ENCODE measurements at regions not wholly inside any gene's neighbourhood (a gene's known extent, or its start where the extent isn't known, plus 50 kb on each side); places are given as distances from the start of the nearest gene placed in this dataset.

- Histone ChIP-seq H2BK5ac (ENCODE audit: low read depth, low read length) (no peak overlapping the region), H3K4me3 (ENCODE audit: extremely low read depth in 1 of 4, insufficient read depth in 2 of 4, low read depth in 3 of 4, low read length in 4 of 4) (no peak overlapping the region), H3K23me2 (ENCODE audit: low read depth, low read length) (peaks cover 5% of the 10 kb centered on the region; the same call in 1 of the 2 replicates), H3K36me3 (ENCODE audit: control insufficient read depth in 2 of 4, insufficient read depth in 4 of 4, low read length in 3 of 4) (no peaks in the 10 kb centered on the region), H2BK120ac (replicated peaks; ENCODE audit: low read depth, low read length) (no peak overlapping the region), H3K9ac (replicated peaks in 1 of 4; ENCODE audit: extremely low read depth in 1 of 4, low read depth in 3 of 4, low read length in 3 of 4) (no peak overlapping the region), H2AFZ (ENCODE audit: low read length) (no peak overlapping the region), H3K4me2 (ENCODE audit: insufficient read depth in 1 of 2, low read depth in 2 of 2, low read length in 2 of 2) (no peak overlapping the region), H3K27me3 (replicated peaks in 1 of 4; ENCODE audit: control insufficient read depth in 3 of 4, extremely low read depth in 1 of 4, insufficient read depth in 3 of 4, low read length in 3 of 4) (peaks cover 0 to 14% (median 9%) of the 10 kb centered on the region in 4 experiments; a peak in 5 of 7 replicates), H4K8ac (ENCODE audit: extremely low read depth, insufficient read depth, low read length) (no peak overlapping the region), H3K23ac (ENCODE audit: insufficient read length) (no peak overlapping the region), H3K79me1 (ENCODE audit: low read depth, low read length) (no peaks in the 10 kb centered on the region), H2BK20ac (ENCODE audit: low read length) (no peak overlapping the region), H2BK12ac (ENCODE audit: low read depth, low read length) (no peak overlapping the region), H3K27ac (ENCODE audit: low read depth, low read length) (no peak overlapping the region), H4K5ac (ENCODE audit: insufficient read length, low read depth, low read length) (no peak overlapping the region), H2BK15ac (ENCODE audit: low read length) (no peak overlapping the region), H3K14ac (ENCODE audit: insufficient read length) (no peak overlapping the region), H3K4me1 (replicated peaks in 1 of 4; ENCODE audit: control insufficient read depth in 3 of 4, insufficient read depth in 4 of 4, low read length in 3 of 4) (no peaks in the 10 kb centered on the region; a peak in 1 of 7 replicates), H2AK5ac (ENCODE audit: low read depth, low read length) (no peak overlapping the region), H3K79me2 (ENCODE audit: control insufficient read depth in 1 of 2, insufficient read depth in 2 of 2, low read length in 2 of 2) (no peaks in the 10 kb centered on the region), H3K4ac (replicated peaks; ENCODE audit: insufficient read length, low read depth, low read length) (no peak overlapping the region), H3K18ac (ENCODE audit: extremely low read depth, low read length) (no peak overlapping the region), H3K9me3 (ENCODE audit: insufficient read depth in 2 of 2, low read depth in 1 of 2, low read length in 1 of 2) (no peaks in the 10 kb centered on the region), H4K20me1 (replicated peaks in 1 of 2; ENCODE audit: control insufficient read depth in 1 of 2, insufficient read depth in 2 of 2, low read length in 2 of 2) (no peaks in the 10 kb centered on the region), H3K56ac (replicated peaks; ENCODE audit: insufficient read length, low read depth, low read length) (no peak overlapping the region), H4K91ac (replicated peaks; ENCODE audit: insufficient read length, low read length) (no peak overlapping the region)
- no peak for DNase-seq (ENCODE audit: low read depth in 1 of 2, low spot score in 2 of 2)
- ChIA-PET CTCF (ENCODE audit: partially characterized antibody) (no interaction called here), POLR2A (ENCODE audit: partially characterized antibody) (no interaction called here)
- WGBS, 2 experiments (ENCODE audit: extremely low coverage in 1 of 2, insufficient coverage in 1 of 2, insufficient read length in 1 of 2, insufficient replicate concordance in 2 of 2, low coverage in 1 of 2, low lambda C conversion rate in 2 of 2, missing lambda C conversion rate in 1 of 2): 100% methylated on average over 1 of the region's 1 CpG; no CpG with 5 or more reads in 1 of the 2 experiments
- no peak for FAIRE-seq
- TF ChIP-seq EGR1 (IDR thresholded peaks at IDR 0.05; ENCODE audit: borderline replicate concordance, low read depth, low read length): no peak
- TF ChIP-seq CBX5 (IDR thresholded peaks at IDR 0.05; ENCODE audit: low read depth, low read length): no peak
- TF ChIP-seq TCF12 (IDR thresholded peaks at IDR 0.05; ENCODE audit: low read depth, low read length): no peak
- TF ChIP-seq EP300 (IDR thresholded peaks at IDR 0.05; ENCODE audit: borderline replicate concordance in 1 of 2, low read depth in 2 of 2, low read length in 2 of 2): no peak
- TF ChIP-seq BRCA1 (IDR thresholded peaks at IDR 0.05; ENCODE audit: low read depth, low read length): no peak
- no peak for TF ChIP-seq PHF8 (conservative IDR thresholded peaks at IDR 0.05; ENCODE audit: low read depth, low read length)
- no peak for TF ChIP-seq ATF2 (IDR thresholded peaks at IDR 0.05; ENCODE audit: low read length)
- TF ChIP-seq SP1 (IDR thresholded peaks at IDR 0.05; ENCODE audit: low read depth, low read length): no peak
- no peak for TF ChIP-seq CBX8 (IDR thresholded peaks at IDR 0.05; ENCODE audit: borderline replicate concordance, low read depth, low read length)
- TF ChIP-seq SIX5 (IDR thresholded peaks at IDR 0.05; ENCODE audit: low read depth, low read length): no peak
- TF ChIP-seq SIN3A (conservative IDR thresholded peaks at IDR 0.05 in 1 of 2, IDR thresholded peaks at IDR 0.05 in 1 of 2; ENCODE audit: low read depth in 1 of 2, low read length in 2 of 2): no peak
- TF ChIP-seq BACH1 (IDR thresholded peaks at IDR 0.05; ENCODE audit: low read length): no peak
- TF ChIP-seq POU5F1 (IDR thresholded peaks at IDR 0.05; ENCODE audit: low read depth, low read length): no peak
- TF ChIP-seq MAX (IDR thresholded peaks at IDR 0.05): no peak
Observed at GRCh38 chr12:126196263-126196662, 1131.0 kb downstream of the AACS start.
